Kidney tubule cell (primary cell): ENCODE measurements at regions not wholly inside any gene's neighbourhood (a gene's known extent, or its start where the extent isn't known, plus 50 kb on each side); places are given as distances from the start of the nearest gene placed in this dataset.

ENCODE experiments used
- DNase-seq: peaks from one replicate; pipeline ENCODE4 v3.0.0-alpha.2; 2018; ENCODE audit warnings: low spot score

- peak; percentile 52 for DNase-seq
Observed at GRCh38 chr4:15130441-15130840, 128.2 kb downstream of the CPEB2 start.

GRCh38 chr4:15131551-15131950 lies 129.3 kb downstream of the CPEB2 start:
- DNase-seq: no peak

GRCh38 chr4:15132739-15133138 lies 130.5 kb downstream of the CPEB2 start:
- DNase-seq: no peak

GRCh38 chr4:15139599-15139998 lies 137.3 kb downstream of the CPEB2 start:
- no peak for DNase-seq

GRCh38 chr4:15142201-15142600 lies 139.9 kb downstream of the CPEB2 start:
- no peak for DNase-seq

- DNase-seq: no peak
Observed at GRCh38 chr4:15143551-15143950, 141.3 kb downstream of the CPEB2 start.

GRCh38 chr4:15144249-15144966 lies 142.1 kb downstream of the CPEB2 start:
- peak; percentile 10 for DNase-seq

- DNase-seq: no peak
Observed at GRCh38 chr4:15144967-15145295, 142.7 kb downstream of the CPEB2 start.

GRCh38 chr4:15145709-15146108 lies 143.4 kb downstream of the CPEB2 start:
- DNase-seq: no peak

- DNase-seq: no peak
Observed at GRCh38 chr4:15147714-15148113, 145.4 kb downstream of the CPEB2 start.

GRCh38 chr4:15148199-15148598 lies 145.9 kb downstream of the CPEB2 start:
- DNase-seq: no peak

GRCh38 chr4:15148691-15149090 lies 146.4 kb downstream of the CPEB2 start:
- no peak for DNase-seq

GRCh38 chr4:15149234-15149838 lies 147.1 kb downstream of the CPEB2 start:
- peak; percentile 14 for DNase-seq

- peak; percentile 82 for DNase-seq
Observed at GRCh38 chr4:15149839-15150592, 147.7 kb downstream of the CPEB2 start.

GRCh38 chr4:15150631-15151030 lies 148.3 kb downstream of the CPEB2 start:
- peak; percentile 63 for DNase-seq

- no peak for DNase-seq
Observed at GRCh38 chr4:15151033-15151432, 148.8 kb downstream of the CPEB2 start.

GRCh38 chr4:15153662-15154061 lies 151.4 kb downstream of the CPEB2 start:
- no peak for DNase-seq

- DNase-seq: peak; percentile 38
Observed at GRCh38 chr4:15158406-15159091, 156.3 kb downstream of the CPEB2 start.

GRCh38 chr4:15159477-15160019 lies 157.3 kb downstream of the CPEB2 start:
- no peak for DNase-seq

GRCh38 chr4:15161439-15161838 lies 159.2 kb downstream of the CPEB2 start:
- DNase-seq: no peak

GRCh38 chr4:15162046-15162445 lies 159.8 kb downstream of the CPEB2 start:
- DNase-seq: no peak
